HepG2 (cell line): ENCODE measurements at regions not wholly inside any gene's neighbourhood (a gene's known extent, or its start where the extent isn't known, plus 50 kb on each side); places are given as distances from the start of the nearest gene placed in this dataset.

ENCODE experiments used
- ATAC-seq: fragments of 200-7000 bp; cut with Tn5 transposase; 3 replicates; pipeline ENCODE4 v1.9.1; 2020; ENCODE audit warnings: mild to moderate bottlenecking, moderate library complexity
- BruUV-seq: library from RNA; stranded (reverse); fragments of 400-500 nt; replicated peaks from 2 replicates; lab custom pipeline; 2021; lab: Mats Ljungman, UMichigan
- CTCF ChIA-PET: fragments of 300-600 bp; formaldehyde crosslinking; extraction: SDS; loops from one replicate; lab custom pipeline; 2021; ENCODE audit warnings: low total read pairs, inconsistent platforms, low intra/inter-chr PET ratio; lab: Yijun Ruan, JAX
- POLR2A ChIA-PET: fragments of 350-600 bp; sonication (Branson Sonifier 250); formaldehyde crosslinking; loops from one replicate; lab custom pipeline; 2020; ENCODE audit warnings: antibody characterized with exemption, inconsistent platforms; lab: Yijun Ruan, JAX
- DNase-seq: peaks from one replicate; pipeline ENCODE4 v3.0.0-alpha.2; 2015; ENCODE audit warnings: low spot score
- FAIRE-seq: peaks from 3 replicates; lab custom pipeline; 2011; peaks lifted over from hg19 to GRCh38; lab: Jason Lieb, UNC
- H2AFZ ChIP-seq: one replicate; pipeline ENCODE4 v1.6.1; 2011; ENCODE audit warnings: low read length, inconsistent platforms
- H3K27ac ChIP-seq: fragments of 300-600 bp; 3 replicates; pipeline ENCODE4 v1.8.0; 2011; ENCODE audit warnings: mixed run types, mild to moderate bottlenecking, mixed read lengths, low read length, inconsistent platforms; ENCODE audit not compliant: insufficient read depth; ENCODE audit errors: extremely low read length
- H3K27me3 ChIP-seq, 2 experiments: fragments of 200-600 bp in 1 of 2; 2 replicates in 1 of 2; 3 replicates in 1 of 2; pipeline versions ENCODE4 v1.6.0 to v1.8.0; 2011; ENCODE audit warnings: low read length in 2 of 2, mild to moderate bottlenecking in 2 of 2, moderate library complexity in 2 of 2, inconsistent platforms in 1 of 2; ENCODE audit not compliant: insufficient read depth in 2 of 2, control insufficient read depth in 1 of 2
- H3K36me3 ChIP-seq, 2 experiments: fragments of 200-600 bp in 1 of 2; replicated peaks in 1 of 2; 2 replicates in 1 of 2; 3 replicates in 1 of 2; pipeline versions ENCODE4 v1.5.1 to v1.8.0; 2011; ENCODE audit warnings: low read length in 2 of 2, inconsistent platforms in 1 of 2; ENCODE audit not compliant: insufficient read depth in 2 of 2, control insufficient read depth in 1 of 2
- H3K4me1 ChIP-seq: 2 replicates; pipeline ENCODE4 v1.5.1; 2012; ENCODE audit warnings: low read length, inconsistent platforms; ENCODE audit not compliant: insufficient read depth
- H3K4me2 ChIP-seq: 2 replicates; pipeline ENCODE4 v1.6.0; 2011; ENCODE audit warnings: low read depth, low read length, inconsistent platforms
- H3K4me3 ChIP-seq, 3 experiments: fragments of 200-600 bp in 1 of 3; sonication (generic), shearing (Covaris generic) in 1 of 3; replicated peaks in 1 of 3; 2 replicates each; pipeline ENCODE4 v1.5.1; 2011 to 2016; ENCODE audit warnings: low read length in 3 of 3, inconsistent platforms in 2 of 3, low read depth in 2 of 3, mild to moderate bottlenecking in 2 of 3, control low read depth in 1 of 3, mixed read lengths in 1 of 3; ENCODE audit not compliant: insufficient read depth in 1 of 3
- H3K79me2 ChIP-seq: one replicate; pipeline ENCODE4 v1.6.1; 2011; ENCODE audit warnings: low read length, inconsistent platforms; ENCODE audit not compliant: insufficient read depth
- H3K9ac ChIP-seq: 2 replicates; pipeline ENCODE4 v1.6.0; 2011; ENCODE audit warnings: mild to moderate bottlenecking, low read depth, low read length, inconsistent platforms; ENCODE audit not compliant: insufficient read depth
- H3K9me3 ChIP-seq: 2 replicates; pipeline ENCODE4 v1.5.1; 2012; ENCODE audit warnings: mild to moderate bottlenecking, low read length
- H4K20me1 ChIP-seq: 2 replicates; pipeline ENCODE4 v1.6.0; 2011; ENCODE audit warnings: inconsistent platforms, mild to moderate bottlenecking, low read length, moderate library complexity; ENCODE audit not compliant: insufficient read depth
- ADNP ChIP-seq: sonication (generic); formaldehyde crosslinking; IDR thresholded peaks from 2 replicates; pipeline ENCODE4 v1.4.0; 2020; ENCODE audit warnings: missing genetic modification reagents
- GATA4 ChIP-seq: sonication (generic); IDR thresholded peaks from 2 replicates; pipeline ENCODE4 v1.6.1; 2016; ENCODE audit warnings: antibody characterized with exemption, low read depth, borderline replicate concordance
- NFIB ChIP-seq: sonication (generic); formaldehyde crosslinking; IDR thresholded peaks from 2 replicates; pipeline ENCODE4 v1.9.0; 2021; ENCODE audit warnings: missing genetic modification reagents, mild to moderate bottlenecking, borderline replicate concordance
- NFYC ChIP-seq: IDR thresholded peaks from 2 replicates; pipeline ENCODE4 v1.6.1; 2016; ENCODE audit warnings: missing genetic modification reagents, missing compliant biosample characterization
- NONO ChIP-seq, 2 experiments: fragments of 450-650 bp in 1 of 2; sonication (generic) in 1 of 2; formaldehyde crosslinking in 1 of 2; IDR thresholded peaks in 1 of 2; conservative IDR thresholded peaks in 1 of 2; 2 replicates each; pipeline versions ENCODE4 v1.6.1 to v1.8.0; 2017 to 2022; ENCODE audit warnings: mild to moderate bottlenecking in 1 of 2, missing genetic modification reagents in 1 of 2, moderate library complexity in 1 of 2
- SRSF1 ChIP-seq: fragments of 200-400 bp; formaldehyde crosslinking; optimal IDR thresholded peaks from 2 replicates; pipeline ENCODE3; 2017; ENCODE audit warnings: mild to moderate bottlenecking, low read depth, low read length, moderate library complexity
- TAF1 ChIP-seq: sonication (generic); formaldehyde crosslinking; IDR thresholded peaks from 2 replicates; pipeline ENCODE4 v1.4.0; 2020; ENCODE audit warnings: missing genetic modification reagents
- ZBTB2 ChIP-seq: sonication (generic); formaldehyde crosslinking; IDR thresholded peaks from 2 replicates; pipeline ENCODE4 v1.8.0; 2022; ENCODE audit warnings: low read depth, missing genetic modification reagents
- ZFP90 ChIP-seq: sonication (generic); formaldehyde crosslinking; IDR thresholded peaks from 2 replicates; pipeline ENCODE4 v1.8.0; 2022; ENCODE audit warnings: missing genetic modification reagents, mild to moderate bottlenecking, inconsistent platforms, borderline replicate concordance
- ZNF382 ChIP-seq: sonication (generic); formaldehyde crosslinking; IDR thresholded peaks from 2 replicates; pipeline ENCODE4 v1.5.0; 2020; ENCODE audit warnings: missing genetic modification reagents, mild to moderate bottlenecking, borderline replicate concordance
- ZNF44 ChIP-seq: sonication (generic); formaldehyde crosslinking; IDR thresholded peaks from 2 replicates; pipeline ENCODE4 v1.5.1; 2020; ENCODE audit warnings: mild to moderate bottlenecking, missing genetic modification reagents
- ZNF703 ChIP-seq: sonication (generic); formaldehyde crosslinking; IDR thresholded peaks from 2 replicates; pipeline ENCODE4 v1.5.1; 2020; ENCODE audit warnings: missing genetic modification reagents, mild to moderate bottlenecking, moderate library complexity, borderline replicate concordance
- ZSCAN22 ChIP-seq: sonication (generic); formaldehyde crosslinking; IDR thresholded peaks from 2 replicates; pipeline ENCODE4 v1.4.0; 2020; ENCODE audit warnings: mild to moderate bottlenecking, missing genetic modification reagents
- WGBS: methylation state at CpG from one replicate; pipeline ENCODE4 v1.1.6; 2017; ENCODE audit warnings: low lambda C conversion rate; 5-methylcytosine and 5-hydroxymethylcytosine counted together
- in situ Hi-C: cut with HindIII; loops from 2 replicates; pipeline ENCODE4 v1.10.0; 2017; ENCODE audit warnings: low pct_unique_long_range_greater_than_20kb; ENCODE audit not compliant: extremely low pct_ligation_motif_present
- intact Hi-C: fragments of 100-400 bp; cut with micrococcal nuclease; formaldehyde crosslinking; loops from one replicate; pipeline ENCODE4 v1.10.0; 2022; ENCODE audit not compliant: unreplicated experiment

GRCh38 chr4:100790836-100791615 lies 273.2 kb upstream of the EMCN start:
- H3K9ac ChIP-seq: no peak overlapping the region
- in situ Hi-C loops: no loop called here
- TF ChIP-seq ZNF703 (CRISPR knock-in tag): no peak
- no peak for TF ChIP-seq ADNP (CRISPR knock-in tag)
- no peak for TF ChIP-seq ZNF44
- no peak for TF ChIP-seq ZBTB2 (CRISPR knock-in tag)
- no peak for TF ChIP-seq GATA4
- TF ChIP-seq NFIB: no peak
- TF ChIP-seq ZNF382 (CRISPR knock-in tag): no peak
- no peak for TF ChIP-seq ZFP90
- no peak for TF ChIP-seq TAF1
- TF ChIP-seq NONO (IDR thresholded peaks at IDR 0.05): no peak
- TF ChIP-seq NONO (CRISPR knock-in tag; conservative IDR thresholded peaks at IDR 0.05): no peak
- no peak for TF ChIP-seq NFYC (CRISPR knock-in tag)
- no peak for TF ChIP-seq ZSCAN22 (CRISPR knock-in tag)
- no peak for TF ChIP-seq SRSF1
- TF ChIP-seq, all 625 proteins: peak for 0
- H3K9me3 ChIP-seq: no peaks in the 10 kb centered on the region
- no TSS peak for BruUV-seq
- no peak overlapping the region for H2AFZ ChIP-seq
- no peak overlapping the region for H3K4me2 ChIP-seq
- no peak overlapping the region for H3K4me3 ChIP-seq
- intact Hi-C loops: no loop called here
- no peaks in the 10 kb centered on the region for H3K4me1 ChIP-seq
- ChIA-PET POLR2A (no interaction called here), CTCF (no interaction called here)
- no peaks in the 10 kb centered on the region for H3K36me3 ChIP-seq
- WGBS: 6% methylated on average over 8 of the region's 9 CpGs
- no peaks in the 10 kb centered on the region for H3K79me2 ChIP-seq
- no peaks in the 10 kb centered on the region for H3K27me3 ChIP-seq
- no peak for FAIRE-seq
- H4K20me1 ChIP-seq: no peaks in the 10 kb centered on the region
- H3K27ac ChIP-seq: no peak overlapping the region
- DNase-seq: no peak
- ATAC-seq: no peak
